ENCODE measurements at regions not wholly inside any gene's neighbourhood (a gene's known extent, or its start where the extent isn't known, plus 50 kb on each side); places are given as distances from the start of the nearest gene placed in this dataset.
"Not testable (repeated sequence)": the region's sequence is repeated elsewhere in the genome, so short reads cannot be mapped to it uniquely, and the experiment has no call there.

DNA sequence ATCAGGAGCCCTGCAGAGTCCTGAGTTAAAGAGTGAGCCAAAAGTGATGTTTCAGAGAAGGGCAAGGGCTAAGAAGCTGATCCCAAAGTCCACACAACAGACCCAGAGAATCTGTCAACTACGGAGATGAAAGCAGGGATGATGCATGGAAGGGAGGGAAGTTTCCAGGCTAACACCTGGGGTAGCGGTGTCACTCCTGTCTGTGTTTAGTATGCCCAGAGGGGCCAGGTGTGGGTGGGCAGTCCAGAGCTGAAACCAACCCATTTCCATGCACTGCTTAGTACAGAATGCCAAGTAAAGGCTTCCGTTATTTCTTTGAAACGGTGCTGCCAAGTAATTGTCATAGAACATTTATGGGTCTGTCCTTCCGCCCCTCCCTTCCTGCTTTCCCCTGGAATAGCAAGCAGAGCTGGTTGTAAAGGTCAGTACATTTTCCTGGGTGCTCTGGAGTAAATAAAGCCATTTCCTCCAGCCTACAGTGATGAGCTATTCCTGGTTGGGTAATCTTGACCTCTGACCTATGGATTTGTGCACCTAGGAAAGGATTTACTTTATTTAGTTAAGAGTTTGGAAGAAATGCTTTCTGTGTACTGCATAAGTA lies 58.6 kb upstream of the WIPF3 start:
- not testable (repeated sequence) for H3K4me1 ChIP-seq (ENCODE audit: control insufficient read depth, insufficient read depth, low read length); H3K4me3 ChIP-seq (ENCODE audit: low read length); H3K27me3 ChIP-seq (ENCODE audit: control insufficient read depth, insufficient read depth, low read length); H3K36me3 ChIP-seq (ENCODE audit: control insufficient read depth, insufficient read depth, low read length); H3K9ac ChIP-seq (ENCODE audit: low read length); H3K27ac ChIP-seq (ENCODE audit: low read depth, low read length)

DNA sequence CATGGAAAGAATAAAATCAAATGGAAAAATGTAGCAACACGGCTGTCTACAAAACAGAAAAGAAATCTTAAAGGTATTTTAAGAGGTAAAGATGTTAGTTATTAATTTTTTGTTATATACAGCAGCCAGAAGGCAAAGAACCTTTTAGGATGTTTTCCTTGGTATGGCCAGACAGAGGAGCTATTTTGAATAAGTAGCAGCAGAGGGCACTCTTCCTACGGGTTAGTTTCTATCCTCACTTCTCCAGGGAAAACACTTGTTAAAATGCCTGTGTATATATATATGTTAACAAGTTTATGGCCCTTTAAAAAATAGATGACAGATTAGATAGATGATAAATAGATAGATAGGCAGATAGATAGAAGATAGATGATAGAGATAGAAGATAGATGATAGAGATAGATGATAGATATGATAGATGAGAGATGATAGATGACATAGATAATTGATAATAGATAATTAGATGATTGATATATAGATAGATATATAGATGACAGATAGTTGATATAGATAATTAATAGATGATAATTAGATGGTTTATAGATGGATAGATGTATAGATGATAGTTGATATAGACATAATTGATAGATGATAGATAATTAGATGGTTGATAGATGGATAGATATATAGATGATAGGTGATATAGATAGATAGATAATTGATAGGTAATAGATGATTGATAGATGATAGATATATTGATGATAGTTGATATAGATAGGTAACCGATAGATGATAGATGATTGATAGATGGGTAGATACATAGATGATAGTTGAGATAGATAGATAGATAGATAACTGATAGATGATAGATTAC lies 57.8 kb upstream of the WIPF3 start:
- Histone ChIP-seq H3K36me3 (ENCODE audit: control insufficient read depth, insufficient read depth, low read length) (no peaks in the 10 kb centered on the region), H3K4me3 (ENCODE audit: low read length) (no peak overlapping the region), H3K4me1 (ENCODE audit: control insufficient read depth, insufficient read depth, low read length) (no peaks in the 10 kb centered on the region), H3K9ac (ENCODE audit: low read length) (no peak overlapping the region), H3K27ac (ENCODE audit: low read depth, low read length) (no peak overlapping the region), H3K27me3 (ENCODE audit: control insufficient read depth, insufficient read depth, low read length) (no peaks in the 10 kb centered on the region)

DNA sequence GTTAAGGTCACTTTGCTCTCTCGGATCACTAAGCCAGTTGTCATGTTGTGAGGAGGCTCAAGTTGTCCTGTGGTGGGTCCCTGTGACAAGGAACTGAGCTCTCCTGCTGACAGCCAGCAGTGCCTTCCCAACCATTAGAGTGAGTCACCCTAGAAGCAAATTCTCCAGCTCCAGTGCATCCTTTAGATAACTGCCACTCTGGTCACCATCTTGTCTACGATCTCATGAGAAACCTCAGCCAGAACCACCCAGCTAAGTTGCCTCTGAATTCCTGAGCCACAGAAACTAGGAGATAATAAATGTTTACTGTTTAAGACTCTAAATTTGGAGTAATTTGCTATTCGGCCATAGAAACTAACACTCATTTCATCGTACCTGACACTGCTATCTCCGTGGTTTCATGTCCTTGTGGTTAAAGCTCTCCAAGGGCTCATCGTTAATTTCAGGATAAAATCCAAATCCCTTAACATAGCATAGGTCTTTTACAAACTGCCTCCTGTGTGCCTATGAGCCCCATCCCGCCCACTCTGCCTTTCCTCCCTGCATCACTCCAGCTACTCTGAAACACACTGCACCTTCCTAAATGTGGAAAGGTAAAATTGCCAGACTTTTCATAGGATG lies 56.5 kb upstream of the WIPF3 start:
- Histone ChIP-seq H3K27me3 (ENCODE audit: control insufficient read depth, insufficient read depth, low read length) (no peaks in the 10 kb centered on the region), H3K36me3 (ENCODE audit: control insufficient read depth, insufficient read depth, low read length) (no peaks in the 10 kb centered on the region), H3K27ac (ENCODE audit: low read depth, low read length) (no peak overlapping the region), H3K4me3 (ENCODE audit: low read length) (no peak overlapping the region), H3K4me1 (ENCODE audit: control insufficient read depth, insufficient read depth, low read length) (no peaks in the 10 kb centered on the region), H3K9ac (ENCODE audit: low read length) (no peak overlapping the region)

DNA sequence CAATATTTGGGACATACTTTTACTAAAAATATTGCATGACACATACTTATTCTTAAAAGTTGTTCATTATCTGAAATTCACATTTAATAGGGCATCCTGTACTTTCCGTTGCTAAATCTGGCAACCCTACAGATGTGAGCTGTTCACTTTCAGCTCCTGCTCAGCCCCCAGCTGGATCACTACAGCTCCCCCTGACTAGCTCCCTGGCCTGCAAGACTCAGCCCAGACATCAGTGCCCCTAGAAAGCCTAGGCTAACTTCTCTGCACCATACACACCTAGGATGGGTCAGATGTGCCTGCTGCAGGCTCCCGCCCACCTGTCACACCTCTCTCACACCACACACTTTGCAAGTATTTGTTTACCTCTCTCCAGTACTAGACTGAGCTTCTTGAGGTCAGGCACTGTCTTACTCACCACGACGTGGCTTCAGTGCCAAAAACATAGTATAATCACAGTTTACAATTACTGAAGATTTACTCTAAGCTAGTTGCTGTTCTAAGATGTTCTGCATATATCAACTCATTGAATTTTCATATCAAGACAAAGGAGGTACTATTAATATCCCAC lies 55.9 kb upstream of the WIPF3 start:
- H3K4me1 ChIP-seq (ENCODE audit: control insufficient read depth, insufficient read depth, low read length); H3K4me3 ChIP-seq (ENCODE audit: low read length); H3K36me3 ChIP-seq (ENCODE audit: control insufficient read depth, insufficient read depth, low read length); H3K9ac ChIP-seq (ENCODE audit: low read length); H3K27ac ChIP-seq (ENCODE audit: low read depth, low read length); H3K27me3 ChIP-seq (ENCODE audit: control insufficient read depth, insufficient read depth, low read length): not testable (repeated sequence)

DNA sequence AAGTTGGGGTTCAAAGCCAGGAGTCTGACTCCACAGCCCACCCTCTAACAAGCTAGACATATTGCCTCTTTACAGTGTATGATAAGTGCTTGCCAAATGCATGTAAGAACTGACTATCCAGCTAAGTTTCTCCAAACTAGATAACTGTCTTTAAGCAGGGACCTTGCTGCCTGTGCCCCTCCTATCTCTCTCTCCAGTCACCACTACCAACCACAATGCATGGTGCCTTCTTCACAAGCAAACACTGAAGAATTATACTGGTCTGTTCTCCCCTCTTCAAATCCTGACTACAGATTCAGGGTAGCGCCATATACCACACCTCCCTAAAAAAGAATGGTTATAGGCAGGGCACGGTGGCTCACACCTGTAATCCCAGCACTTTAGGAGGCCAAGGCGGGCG lies 55.3 kb upstream of the WIPF3 start:
- not testable (repeated sequence) for H3K4me3 ChIP-seq (ENCODE audit: low read length); H3K9ac ChIP-seq (ENCODE audit: low read length); H3K36me3 ChIP-seq (ENCODE audit: control insufficient read depth, insufficient read depth, low read length); H3K27me3 ChIP-seq (ENCODE audit: control insufficient read depth, insufficient read depth, low read length); H3K4me1 ChIP-seq (ENCODE audit: control insufficient read depth, insufficient read depth, low read length); H3K27ac ChIP-seq (ENCODE audit: low read depth, low read length)

DNA sequence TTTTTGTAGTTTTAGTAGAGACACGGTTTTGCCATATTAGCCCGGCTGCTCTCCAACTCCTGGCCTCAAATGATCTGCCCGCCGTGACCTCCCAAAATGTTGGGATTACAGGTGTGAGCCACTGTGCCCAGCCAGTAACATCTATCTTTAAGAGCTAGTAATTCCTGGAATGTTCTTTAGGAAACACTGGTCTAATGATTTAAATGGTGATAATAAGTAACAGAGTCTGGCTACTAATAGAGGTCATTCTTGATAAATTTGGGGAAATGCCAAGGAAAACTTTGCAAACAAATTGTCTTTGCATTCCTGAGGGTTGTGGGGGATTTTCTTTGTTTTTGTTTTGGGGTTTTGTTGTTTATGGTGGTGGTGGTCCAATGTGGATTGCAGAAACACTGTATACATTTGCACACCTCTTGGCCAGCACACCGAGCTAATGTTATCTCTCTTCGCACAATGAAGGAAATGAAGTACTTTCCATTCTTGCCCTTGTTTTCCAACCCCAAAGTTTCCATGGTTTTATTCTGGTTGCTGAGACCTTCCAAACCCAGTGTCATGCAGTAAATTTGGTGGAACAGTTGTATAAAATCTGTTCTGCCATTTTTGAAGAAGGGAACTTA lies 51.3 kb upstream of the WIPF3 start:
- H3K4me3 ChIP-seq (ENCODE audit: low read length): no peak overlapping the region
- H3K27me3 ChIP-seq (ENCODE audit: control insufficient read depth, insufficient read depth, low read length): no peaks in the 10 kb centered on the region
- H3K36me3 ChIP-seq (ENCODE audit: control insufficient read depth, insufficient read depth, low read length): no peaks in the 10 kb centered on the region
- no peak overlapping the region for H3K9ac ChIP-seq (ENCODE audit: low read length)
- no peak overlapping the region for H3K27ac ChIP-seq (ENCODE audit: low read depth, low read length)
- H3K4me1 ChIP-seq (ENCODE audit: control insufficient read depth, insufficient read depth, low read length): no peaks in the 10 kb centered on the region
